GM12892 (cell line): ENCODE measurements at regions not wholly inside any gene's neighbourhood (a gene's known extent, or its start where the extent isn't known, plus 50 kb on each side); places are given as distances from the start of the nearest gene placed in this dataset.

Source experiments
- POLR2A ChIP-seq: IDR thresholded peaks from 2 replicates; pipeline ENCODE4 v1.6.1; 2011; ENCODE audit warnings: low read depth, low read length, control low read depth
- POLR2AphosphoS5 ChIP-seq: IDR thresholded peaks from 2 replicates; pipeline ENCODE4 v1.6.1; 2011; ENCODE audit warnings: low read depth, low read length, control low read depth
- TAF1 ChIP-seq: IDR thresholded peaks from 2 replicates; pipeline ENCODE4 v1.6.1; 2011; ENCODE audit warnings: low read depth, mild to moderate bottlenecking, control low read depth, low read length, borderline replicate concordance

GRCh38 chr14:98782062-98782461, 489.9 kb downstream of the BCL11B start:
- TF ChIP-seq POLR2A, result no peak
- TF ChIP-seq POLR2AphosphoS5, result no peak
- no peak for TF ChIP-seq TAF1
